HepG2 (cell line): ENCODE measurements at regions not wholly inside any gene's neighbourhood (a gene's known extent, or its start where the extent isn't known, plus 50 kb on each side); places are given as distances from the start of the nearest gene placed in this dataset.

Experiments
- ATAC-seq: fragments of 200-7000 bp; cut with Tn5 transposase; 3 replicates; pipeline ENCODE4 v1.9.1; 2020; ENCODE audit warnings: mild to moderate bottlenecking, moderate library complexity
- BruUV-seq: library from RNA; stranded (reverse); fragments of 400-500 nt; replicated peaks from 2 replicates; lab custom pipeline; 2021; lab: Mats Ljungman, UMichigan
- CTCF ChIA-PET: fragments of 300-600 bp; formaldehyde crosslinking; extraction: SDS; loops from one replicate; lab custom pipeline; 2021; ENCODE audit warnings: low total read pairs, inconsistent platforms, low intra/inter-chr PET ratio; lab: Yijun Ruan, JAX
- POLR2A ChIA-PET: fragments of 350-600 bp; sonication (Branson Sonifier 250); formaldehyde crosslinking; loops from one replicate; lab custom pipeline; 2020; ENCODE audit warnings: antibody characterized with exemption, inconsistent platforms; lab: Yijun Ruan, JAX
- DNase-seq: peaks from one replicate; pipeline ENCODE4 v3.0.0-alpha.2; 2015; ENCODE audit warnings: low spot score
- FAIRE-seq: peaks from 3 replicates; lab custom pipeline; 2011; peaks lifted over from hg19 to GRCh38; lab: Jason Lieb, UNC
- H2AFZ ChIP-seq: one replicate; pipeline ENCODE4 v1.6.1; 2011; ENCODE audit warnings: low read length, inconsistent platforms
- H3K27ac ChIP-seq: fragments of 300-600 bp; 3 replicates; pipeline ENCODE4 v1.8.0; 2011; ENCODE audit warnings: mixed run types, mild to moderate bottlenecking, mixed read lengths, low read length, inconsistent platforms; ENCODE audit not compliant: insufficient read depth; ENCODE audit errors: extremely low read length
- H3K27me3 ChIP-seq, 2 experiments: fragments of 200-600 bp in 1 of 2; 2 replicates in 1 of 2; 3 replicates in 1 of 2; pipeline versions ENCODE4 v1.6.0 to v1.8.0; 2011; ENCODE audit warnings: low read length in 2 of 2, mild to moderate bottlenecking in 2 of 2, moderate library complexity in 2 of 2, inconsistent platforms in 1 of 2; ENCODE audit not compliant: insufficient read depth in 2 of 2, control insufficient read depth in 1 of 2
- H3K36me3 ChIP-seq, 2 experiments: fragments of 200-600 bp in 1 of 2; replicated peaks in 1 of 2; 2 replicates in 1 of 2; 3 replicates in 1 of 2; pipeline versions ENCODE4 v1.5.1 to v1.8.0; 2011; ENCODE audit warnings: low read length in 2 of 2, inconsistent platforms in 1 of 2; ENCODE audit not compliant: insufficient read depth in 2 of 2, control insufficient read depth in 1 of 2
- H3K4me1 ChIP-seq: 2 replicates; pipeline ENCODE4 v1.5.1; 2012; ENCODE audit warnings: low read length, inconsistent platforms; ENCODE audit not compliant: insufficient read depth
- H3K4me2 ChIP-seq: 2 replicates; pipeline ENCODE4 v1.6.0; 2011; ENCODE audit warnings: low read depth, low read length, inconsistent platforms
- H3K4me3 ChIP-seq, 3 experiments: fragments of 200-600 bp in 1 of 3; sonication (generic), shearing (Covaris generic) in 1 of 3; replicated peaks in 1 of 3; 2 replicates each; pipeline ENCODE4 v1.5.1; 2011 to 2016; ENCODE audit warnings: low read length in 3 of 3, inconsistent platforms in 2 of 3, low read depth in 2 of 3, mild to moderate bottlenecking in 2 of 3, control low read depth in 1 of 3, mixed read lengths in 1 of 3; ENCODE audit not compliant: insufficient read depth in 1 of 3
- H3K79me2 ChIP-seq: one replicate; pipeline ENCODE4 v1.6.1; 2011; ENCODE audit warnings: low read length, inconsistent platforms; ENCODE audit not compliant: insufficient read depth
- H3K9ac ChIP-seq: 2 replicates; pipeline ENCODE4 v1.6.0; 2011; ENCODE audit warnings: mild to moderate bottlenecking, low read depth, low read length, inconsistent platforms; ENCODE audit not compliant: insufficient read depth
- H3K9me3 ChIP-seq: 2 replicates; pipeline ENCODE4 v1.5.1; 2012; ENCODE audit warnings: mild to moderate bottlenecking, low read length
- H4K20me1 ChIP-seq: 2 replicates; pipeline ENCODE4 v1.6.0; 2011; ENCODE audit warnings: inconsistent platforms, mild to moderate bottlenecking, low read length, moderate library complexity; ENCODE audit not compliant: insufficient read depth
- EED ChIP-seq: sonication (generic); formaldehyde crosslinking; IDR thresholded peaks from 2 replicates; pipeline ENCODE4 v1.5.0; 2020; ENCODE audit warnings: mild to moderate bottlenecking, missing genetic modification reagents
- MAFK ChIP-seq, 2 experiments: IDR thresholded peaks in 1 of 2; conservative IDR thresholded peaks in 1 of 2; 2 replicates each; pipeline ENCODE4 v1.6.1; 2011; ENCODE audit warnings: improper control_type of control experiment in 2 of 2, low read length in 2 of 2
- MXD4 ChIP-seq: IDR thresholded peaks from 2 replicates; pipeline ENCODE4 v1.6.1; 2016; ENCODE audit warnings: mild to moderate bottlenecking, missing biosample characterization, missing genetic modification reagents
- PHF5A ChIP-seq: IDR thresholded peaks from one replicate; pipeline ENCODE4 v1.6.1; 2018; ENCODE audit warnings: low read depth, missing genetic modification reagents; ENCODE audit not compliant: unreplicated experiment
- SATB2 ChIP-seq: sonication (generic); formaldehyde crosslinking; IDR thresholded peaks from 2 replicates; pipeline ENCODE4 v1.5.0; 2020; ENCODE audit warnings: missing genetic modification reagents
- SNAI1 ChIP-seq: sonication (generic); formaldehyde crosslinking; IDR thresholded peaks from 2 replicates; pipeline ENCODE4 v1.5.0; 2020; ENCODE audit warnings: mild to moderate bottlenecking, missing genetic modification reagents, borderline replicate concordance
- SPEN ChIP-seq: sonication (generic); formaldehyde crosslinking; IDR thresholded peaks from 2 replicates; pipeline ENCODE4 v1.5.1; 2020; ENCODE audit warnings: low read depth, mild to moderate bottlenecking, missing genetic modification reagents
- ZFP36L2 ChIP-seq: sonication (generic); formaldehyde crosslinking; IDR thresholded peaks from 2 replicates; pipeline ENCODE4 v1.4.0; 2020; ENCODE audit warnings: missing genetic modification reagents
- ZNF143 ChIP-seq: sonication (generic); formaldehyde crosslinking; IDR thresholded peaks from 2 replicates; pipeline ENCODE4 v1.4.0; 2020; ENCODE audit warnings: missing genetic modification reagents
- WGBS: methylation state at CpG from one replicate; pipeline ENCODE4 v1.1.6; 2017; ENCODE audit warnings: low lambda C conversion rate; 5-methylcytosine and 5-hydroxymethylcytosine counted together
- in situ Hi-C: cut with HindIII; loops from 2 replicates; pipeline ENCODE4 v1.10.0; 2017; ENCODE audit warnings: low pct_unique_long_range_greater_than_20kb; ENCODE audit not compliant: extremely low pct_ligation_motif_present
- intact Hi-C: fragments of 100-400 bp; cut with micrococcal nuclease; formaldehyde crosslinking; loops from one replicate; pipeline ENCODE4 v1.10.0; 2022; ENCODE audit not compliant: unreplicated experiment
- TF ChIP-seq, protein P1 (sequence below): sonication (generic); formaldehyde crosslinking; conservative IDR thresholded peaks from 2 replicates; pipeline ENCODE4 v1.8.1; 2023; ENCODE audit warnings: missing genetic modification reagents
- TF ChIP-seq, protein P2 (sequence below): IDR thresholded peaks from 2 replicates; pipeline ENCODE4 v1.6.1; 2016; ENCODE audit warnings: missing biosample characterization, missing genetic modification reagents, low read depth
- TF ChIP-seq, protein P3 (sequence below): sonication (generic); formaldehyde crosslinking; IDR thresholded peaks from 2 replicates; pipeline ENCODE4 v1.4.0; 2020; ENCODE audit warnings: mild to moderate bottlenecking, low read depth, missing genetic modification reagents

DNA sequence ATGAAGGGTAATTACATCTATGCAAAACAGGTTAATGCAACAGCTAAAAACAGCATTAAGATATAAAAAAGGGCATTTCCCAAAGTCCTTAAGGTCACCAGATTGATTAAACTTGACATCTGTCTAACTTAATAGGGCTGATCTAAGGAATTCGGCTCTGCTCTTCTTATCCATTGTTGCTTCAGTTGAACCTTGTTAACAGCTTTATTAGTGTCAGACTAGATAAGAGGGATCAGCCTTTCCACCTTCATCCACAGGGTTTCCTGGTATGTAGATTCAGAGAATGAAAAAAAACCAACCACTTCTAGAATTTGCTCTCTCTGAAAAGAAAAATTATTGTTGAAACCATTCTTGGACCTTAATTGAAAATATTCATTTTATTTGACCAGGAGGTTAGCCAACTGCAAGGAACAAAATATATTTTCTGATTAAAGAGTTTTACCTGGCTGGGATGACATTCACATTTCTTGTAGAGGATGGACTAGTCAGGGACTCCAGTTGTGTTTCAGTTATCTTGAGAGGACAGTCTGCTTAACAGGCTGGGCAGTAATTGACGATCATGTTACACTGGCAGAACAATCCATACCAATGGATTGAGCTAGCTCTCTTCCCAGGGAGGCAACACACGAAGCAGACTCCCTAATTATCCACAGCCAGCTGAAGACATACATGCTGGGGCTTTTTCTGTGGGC, 357.4 kb upstream of the ACVR2A start:
- H3K4me3 ChIP-seq: no peak overlapping the region
- H3K27me3 ChIP-seq: no peaks in the 10 kb centered on the region
- no peak overlapping the region for H3K27ac ChIP-seq
- BruUV-seq: no TSS peak
- intact Hi-C loops (loop anchor here (10.0 kb wide), 1 partner anchor 427 kb away; no protein-coding TSS in a partner anchor), in situ Hi-C loops (no loop called here)
- POLR2A ChIA-PET: no interaction called here
- H4K20me1 ChIP-seq: no peaks in the 10 kb centered on the region
- CTCF ChIA-PET: no interaction called here
- DNase-seq: no peak
- no peak overlapping the region for H3K9ac ChIP-seq
- no peak for ATAC-seq
- H3K79me2 ChIP-seq: no peaks in the 10 kb centered on the region
- no peak for FAIRE-seq
- H3K4me1 ChIP-seq: no peaks in the 10 kb centered on the region
- H2AFZ ChIP-seq: no peak overlapping the region
- H3K36me3 ChIP-seq: no peaks in the 10 kb centered on the region
- TF ChIP-seq EED: no peak
- no peak for TF ChIP-seq ZNF143 (CRISPR knock-in tag)
- TF ChIP-seq, protein P1, sequence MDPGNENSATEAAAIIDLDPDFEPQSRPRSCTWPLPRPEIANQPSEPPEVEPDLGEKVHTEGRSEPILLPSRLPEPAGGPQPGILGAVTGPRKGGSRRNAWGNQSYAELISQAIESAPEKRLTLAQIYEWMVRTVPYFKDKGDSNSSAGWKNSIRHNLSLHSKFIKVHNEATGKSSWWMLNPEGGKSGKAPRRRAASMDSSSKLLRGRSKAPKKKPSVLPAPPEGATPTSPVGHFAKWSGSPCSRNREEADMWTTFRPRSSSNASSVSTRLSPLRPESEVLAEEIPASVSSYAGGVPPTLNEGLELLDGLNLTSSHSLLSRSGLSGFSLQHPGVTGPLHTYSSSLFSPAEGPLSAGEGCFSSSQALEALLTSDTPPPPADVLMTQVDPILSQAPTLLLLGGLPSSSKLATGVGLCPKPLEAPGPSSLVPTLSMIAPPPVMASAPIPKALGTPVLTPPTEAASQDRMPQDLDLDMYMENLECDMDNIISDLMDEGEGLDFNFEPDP (CRISPR knock-in tag): no peak
- no peak for TF ChIP-seq MAFK (conservative IDR thresholded peaks at IDR 0.05 in 1 of 2, IDR thresholded peaks at IDR 0.05 in 1 of 2; ENCODE audit: low read length in 2 of 2)
- no peak for TF ChIP-seq SNAI1 (CRISPR knock-in tag)
- TF ChIP-seq SATB2 (CRISPR knock-in tag): no peak
- TF ChIP-seq, protein P2, sequence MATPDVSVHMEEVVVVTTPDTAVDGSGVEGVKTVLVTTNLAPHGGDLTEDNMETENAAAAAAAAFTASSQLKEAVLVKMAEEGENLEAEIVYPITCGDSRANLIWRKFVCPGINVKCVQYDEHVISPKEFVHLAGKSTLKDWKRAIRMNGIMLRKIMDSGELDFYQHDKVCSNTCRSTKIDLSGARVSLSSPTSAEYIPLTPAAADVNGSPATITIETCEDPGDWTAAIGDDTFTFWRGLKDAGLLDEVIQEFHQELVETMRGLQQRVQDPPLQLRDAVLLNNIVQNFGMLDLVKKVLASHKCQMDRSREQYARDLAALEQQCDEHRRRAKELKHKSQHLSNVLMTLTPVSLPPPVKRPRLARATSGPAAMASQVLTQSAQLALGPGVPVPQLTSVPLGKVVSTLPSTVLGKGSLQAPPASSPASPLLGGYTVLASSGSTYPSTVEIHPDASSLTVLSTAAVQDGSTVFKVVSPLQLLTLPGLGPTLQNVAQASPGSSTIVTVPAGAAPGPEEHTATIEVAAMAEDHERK (CRISPR knock-in tag): no peak
- TF ChIP-seq, protein P3, sequence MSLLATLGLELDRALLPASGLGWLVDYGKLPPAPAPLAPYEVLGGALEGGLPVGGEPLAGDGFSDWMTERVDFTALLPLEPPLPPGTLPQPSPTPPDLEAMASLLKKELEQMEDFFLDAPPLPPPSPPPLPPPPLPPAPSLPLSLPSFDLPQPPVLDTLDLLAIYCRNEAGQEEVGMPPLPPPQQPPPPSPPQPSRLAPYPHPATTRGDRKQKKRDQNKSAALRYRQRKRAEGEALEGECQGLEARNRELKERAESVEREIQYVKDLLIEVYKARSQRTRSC (CRISPR knock-in tag): no peak
- no peak for TF ChIP-seq ZFP36L2 (CRISPR knock-in tag)
- TF ChIP-seq SPEN (CRISPR knock-in tag): no peak
- TF ChIP-seq MXD4 (CRISPR knock-in tag): no peak
- TF ChIP-seq PHF5A (CRISPR knock-in tag): no peak
- no peaks in the 10 kb centered on the region for H3K9me3 ChIP-seq
- WGBS: 0% methylated on average over 3 of the region's 3 CpGs
- no peak overlapping the region for H3K4me2 ChIP-seq
